ENCODE measurements at regions not wholly inside any gene's neighbourhood (a gene's known extent, or its start where the extent isn't known, plus 50 kb on each side); places are given as distances from the start of the nearest gene placed in this dataset.

GRCh38 chr12:102629262-102629888, 149.0 kb upstream of the IGF1 start:
- TF ChIP-seq CBX5 (IDR thresholded peaks at IDR 0.05; ENCODE audit: low read depth, low read length): no peak
- TF ChIP-seq CEBPB (IDR thresholded peaks at IDR 0.05; ENCODE audit: low read depth, low read length): no peak
- no peak for TF ChIP-seq EZH2 (IDR thresholded peaks at IDR 0.05; ENCODE audit: low read depth, low read length, severe bottlenecking)
- no peak for TF ChIP-seq BRCA1 (IDR thresholded peaks at IDR 0.05; ENCODE audit: low read depth, low read length)
- no peak for TF ChIP-seq CTCF (IDR thresholded peaks at IDR 0.05; ENCODE audit: control extremely low read depth in 1 of 3, insufficient read depth in 1 of 3, low read depth in 1 of 3, low read length in 3 of 3)
- no peak for TF ChIP-seq SIN3A (conservative IDR thresholded peaks at IDR 0.05 in 1 of 2, IDR thresholded peaks at IDR 0.05 in 1 of 2; ENCODE audit: low read depth in 1 of 2, low read length in 2 of 2)
- TF ChIP-seq POLR2A (IDR thresholded peaks at IDR 0.05; ENCODE audit: control extremely low read depth in 1 of 2, low read depth in 2 of 2, low read length in 2 of 2): no peak
- no peak for TF ChIP-seq GTF2F1 (IDR thresholded peaks at IDR 0.05; ENCODE audit: borderline replicate concordance, low read depth, low read length)
- no peak for TF ChIP-seq SP4 (IDR thresholded peaks at IDR 0.05; ENCODE audit: low read length)
- no peak for TF ChIP-seq ZNF274 (IDR thresholded peaks at IDR 0.05; ENCODE audit: borderline replicate concordance, extremely low read depth, low read length)
- TF ChIP-seq TEAD4 (IDR thresholded peaks at IDR 0.05; ENCODE audit: low read depth, low read length): no peak
- no peak for TF ChIP-seq RAD21 (IDR thresholded peaks at IDR 0.05 in 1 of 2, conservative IDR thresholded peaks at IDR 0.05 in 1 of 2; ENCODE audit: low read depth in 2 of 2, low read length in 2 of 2)
- TF ChIP-seq SRF (IDR thresholded peaks at IDR 0.05; ENCODE audit: low read depth, low read length): no peak
- TF ChIP-seq EP300 (IDR thresholded peaks at IDR 0.05; ENCODE audit: borderline replicate concordance in 1 of 2, low read depth in 2 of 2, low read length in 2 of 2): no peak

Measured in H1 (cell line).